GM12875 (cell line): ENCODE measurements at regions not wholly inside any gene's neighbourhood (a gene's known extent, or its start where the extent isn't known, plus 50 kb on each side); places are given as distances from the start of the nearest gene placed in this dataset.

ENCODE experiments used
- H3K4me3 ChIP-seq: one replicate; pipeline ENCODE4 v1.5.1; 2011; ENCODE audit warnings: low read depth, low read length, control low read depth
- CTCF ChIP-seq: IDR thresholded peaks from 2 replicates; pipeline ENCODE4 v1.5.1; 2011; ENCODE audit warnings: low read depth, mild to moderate bottlenecking, control low read depth, inconsistent platforms, low read length, moderate library complexity, borderline replicate concordance; ENCODE audit not compliant: insufficient read depth

- TF ChIP-seq CTCF = no peak
- no peak overlapping the region for H3K4me3 ChIP-seq
These were observed 901.7 kb downstream of the KCNMA1 start for GRCh38 chr10:76735866-76736265.

GRCh38 chr10:76733441-76733936, 904.1 kb downstream of the KCNMA1 start:
- TF ChIP-seq CTCF = no peak
- H3K4me3 ChIP-seq = no peak overlapping the region

- no peak for TF ChIP-seq CTCF
These were observed 905.3 kb downstream of the KCNMA1 start for GRCh38 chr10:76732306-76732705.

GRCh38 chr10:76729841-76730487, 907.6 kb downstream of the KCNMA1 start:
- no peak for TF ChIP-seq CTCF
- no peak overlapping the region for H3K4me3 ChIP-seq

More at GRCh38 chr10:76732306-76732705, 905.3 kb downstream of the KCNMA1 start:
- H3K4me3 ChIP-seq = no peak overlapping the region

- no peak for TF ChIP-seq CTCF
- H3K4me3 ChIP-seq = no peak overlapping the region
These were observed 908.3 kb downstream of the KCNMA1 start for GRCh38 chr10:76729346-76729745.

- no peak for TF ChIP-seq CTCF
- no peak overlapping the region for H3K4me3 ChIP-seq
These were observed 910.6 kb downstream of the KCNMA1 start for GRCh38 chr10:76727038-76727437.

- TF ChIP-seq CTCF = no peak
- no peak overlapping the region for H3K4me3 ChIP-seq
These were observed 913.8 kb downstream of the KCNMA1 start for GRCh38 chr10:76723844-76724243.
